D721Med (cell line): ENCODE measurements at regions not wholly inside any gene's neighbourhood (a gene's known extent, or its start where the extent isn't known, plus 50 kb on each side); places are given as distances from the start of the nearest gene placed in this dataset.

Experiments used
- DNase-seq: peaks from one replicate; pipeline ENCODE4 v3.0.0; 2011; ENCODE audit warnings: low spot score; ENCODE audit not compliant: insufficient read length
- FAIRE-seq: peaks from 2 replicates; lab custom pipeline; 2011; peaks lifted over from hg19 to GRCh38; lab: Jason Lieb, UNC
- CTCF ChIP-seq: IDR thresholded peaks from 2 replicates; pipeline ENCODE4 v1.5.1; 2012; ENCODE audit warnings: mild to moderate bottlenecking, control low read depth; ENCODE audit not compliant: insufficient read depth; ENCODE audit errors: missing control alignments

- FAIRE-seq (no peak), DNase-seq (no peak)
- TF ChIP-seq CTCF, result no peak
These were observed 171.8 kb upstream of the DPH6 start for GRCh38 chr15:35717721-35718120.

- no peak for TF ChIP-seq CTCF
- DNase-seq (no peak), FAIRE-seq (no peak)
These were observed 174.1 kb upstream of the DPH6 start for GRCh38 chr15:35720019-35720418.

- no peak for TF ChIP-seq CTCF
- DNase-seq, result no peak
- no peak for FAIRE-seq
These were observed 175.0 kb upstream of the DPH6 start for GRCh38 chr15:35720984-35721383.

- FAIRE-seq (no peak), DNase-seq (no peak)
- no peak for TF ChIP-seq CTCF
These were observed 175.8 kb upstream of the DPH6 start for GRCh38 chr15:35721751-35722150.

- DNase-seq, result no peak
- no peak for TF ChIP-seq CTCF
- no peak for FAIRE-seq
These were observed 176.5 kb upstream of the DPH6 start for GRCh38 chr15:35722501-35722900.

GRCh38 chr15:35723120-35723847 lies 177.3 kb upstream of the DPH6 start:
- FAIRE-seq (no peak), DNase-seq (no peak)
- no peak for TF ChIP-seq CTCF

- FAIRE-seq, result no peak
- no peak for TF ChIP-seq CTCF
- no peak for DNase-seq
These were observed 177.9 kb upstream of the DPH6 start for GRCh38 chr15:35723852-35724251.
